ENCODE measurements at regions not wholly inside any gene's neighbourhood (a gene's known extent, or its start where the extent isn't known, plus 50 kb on each side); places are given as distances from the start of the nearest gene placed in this dataset.

DNA sequence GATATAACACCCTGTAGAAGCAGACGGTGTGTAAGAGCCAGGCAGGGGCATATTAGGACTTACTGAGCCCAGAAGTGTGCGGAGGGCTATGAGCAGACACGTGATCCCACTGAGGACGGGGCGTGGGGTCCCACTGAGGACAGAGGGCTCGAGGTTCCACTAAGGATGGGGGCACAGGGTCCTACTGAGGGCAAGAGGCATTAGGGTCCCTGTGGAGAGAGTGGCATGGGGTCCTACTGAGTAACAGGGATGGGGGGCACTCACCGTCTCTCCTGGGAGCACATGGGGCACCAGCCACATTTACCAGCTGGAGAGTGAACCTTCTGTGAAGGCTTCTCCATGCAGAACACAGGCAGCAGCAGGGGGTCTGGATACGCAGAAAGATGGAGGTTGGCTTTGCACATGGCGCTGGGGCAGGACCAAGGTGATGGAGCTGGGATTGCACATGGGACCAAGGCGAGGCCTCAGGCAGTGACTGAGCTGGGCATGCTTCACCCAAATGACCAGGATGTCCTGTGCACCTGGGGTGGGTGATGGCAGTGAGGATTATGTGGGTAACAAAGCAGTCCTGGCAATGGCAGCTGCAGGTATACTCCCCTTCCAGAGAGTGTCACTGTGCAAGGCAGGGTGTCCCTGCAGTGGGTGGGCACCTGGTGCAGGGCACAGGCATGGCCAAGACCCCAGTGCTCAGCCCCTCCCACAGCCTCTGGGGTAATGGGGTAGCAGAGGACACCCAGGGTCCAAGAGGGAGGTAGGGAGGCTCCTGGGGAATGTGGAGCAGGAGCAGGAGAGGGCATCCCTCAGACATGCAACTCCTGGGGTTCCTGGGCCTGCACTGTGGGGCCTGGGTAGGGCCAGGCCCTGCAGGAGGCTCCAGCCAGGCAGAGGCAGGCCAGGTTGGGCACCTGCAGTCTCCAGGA lies 278.1 kb downstream of the TCERG1L start:
- TF ChIP-seq, protein P1, sequence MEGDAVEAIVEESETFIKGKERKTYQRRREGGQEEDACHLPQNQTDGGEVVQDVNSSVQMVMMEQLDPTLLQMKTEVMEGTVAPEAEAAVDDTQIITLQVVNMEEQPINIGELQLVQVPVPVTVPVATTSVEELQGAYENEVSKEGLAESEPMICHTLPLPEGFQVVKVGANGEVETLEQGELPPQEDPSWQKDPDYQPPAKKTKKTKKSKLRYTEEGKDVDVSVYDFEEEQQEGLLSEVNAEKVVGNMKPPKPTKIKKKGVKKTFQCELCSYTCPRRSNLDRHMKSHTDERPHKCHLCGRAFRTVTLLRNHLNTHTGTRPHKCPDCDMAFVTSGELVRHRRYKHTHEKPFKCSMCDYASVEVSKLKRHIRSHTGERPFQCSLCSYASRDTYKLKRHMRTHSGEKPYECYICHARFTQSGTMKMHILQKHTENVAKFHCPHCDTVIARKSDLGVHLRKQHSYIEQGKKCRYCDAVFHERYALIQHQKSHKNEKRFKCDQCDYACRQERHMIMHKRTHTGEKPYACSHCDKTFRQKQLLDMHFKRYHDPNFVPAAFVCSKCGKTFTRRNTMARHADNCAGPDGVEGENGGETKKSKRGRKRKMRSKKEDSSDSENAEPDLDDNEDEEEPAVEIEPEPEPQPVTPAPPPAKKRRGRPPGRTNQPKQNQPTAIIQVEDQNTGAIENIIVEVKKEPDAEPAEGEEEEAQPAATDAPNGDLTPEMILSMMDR (IDR thresholded peaks at IDR 0.05), result no peak
- no peak for TF ChIP-seq POLR2A (IDR thresholded peaks at IDR 0.05)
- TF ChIP-seq EP300 (IDR thresholded peaks at IDR 0.05; ENCODE audit: low read depth), result no peak
